GM23338 (cell line): ENCODE measurements at regions not wholly inside any gene's neighbourhood (a gene's known extent, or its start where the extent isn't known, plus 50 kb on each side); places are given as distances from the start of the nearest gene placed in this dataset.

Source experiments
- CTCF ChIP-seq, 2 experiments: fragments of 200-600 bp in 1 of 2; sonication (generic) in 1 of 2; conservative IDR thresholded peaks; 2 replicates each; pipeline versions ENCODE4 v1.5.1 to v1.6.1; 2016 to 2017; ENCODE audit warnings: antibody characterized with exemption in 2 of 2, low read depth in 2 of 2, mild to moderate bottlenecking in 2 of 2, moderate library complexity in 1 of 2
- EZH2 ChIP-seq: fragments of 200-600 bp; sonication (generic); IDR thresholded peaks from one replicate; pipeline ENCODE4 v1.8.0; 2017; ENCODE audit warnings: antibody characterized with exemption, mild to moderate bottlenecking, low read depth; ENCODE audit not compliant: unreplicated experiment
- POLR2AphosphoS5 ChIP-seq: IDR thresholded peaks from 2 replicates; pipeline ENCODE4 v1.6.1; 2016; ENCODE audit warnings: antibody characterized with exemption, low read depth
- TF ChIP-seq, protein P1 (sequence below): IDR thresholded peaks from one replicate; pipeline ENCODE4 v1.6.1; 2018; ENCODE audit warnings: antibody characterized with exemption; ENCODE audit not compliant: unreplicated experiment

DNA sequence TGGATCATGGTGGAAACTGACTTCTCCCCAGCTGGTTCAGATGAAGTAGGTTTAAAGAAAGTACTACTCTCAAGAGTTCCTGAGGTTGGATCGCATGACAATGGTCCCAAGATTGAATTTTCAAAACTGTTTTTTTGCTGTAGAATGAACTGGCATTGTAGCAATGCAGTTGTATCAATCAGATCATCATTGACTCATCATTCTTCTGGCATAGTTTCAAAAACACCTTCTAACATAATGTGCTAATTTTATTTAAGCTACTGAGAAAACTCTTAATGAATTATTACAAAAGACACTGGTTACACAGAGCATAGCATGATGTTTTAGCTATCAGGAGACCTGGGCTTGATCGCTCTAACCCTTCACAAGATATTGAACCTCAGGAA is 384.5 kb upstream of the DCN start:
- TF ChIP-seq CTCF (conservative IDR thresholded peaks at IDR 0.05; ENCODE audit: low read depth in 2 of 2), result no peak
- TF ChIP-seq, protein P1, sequence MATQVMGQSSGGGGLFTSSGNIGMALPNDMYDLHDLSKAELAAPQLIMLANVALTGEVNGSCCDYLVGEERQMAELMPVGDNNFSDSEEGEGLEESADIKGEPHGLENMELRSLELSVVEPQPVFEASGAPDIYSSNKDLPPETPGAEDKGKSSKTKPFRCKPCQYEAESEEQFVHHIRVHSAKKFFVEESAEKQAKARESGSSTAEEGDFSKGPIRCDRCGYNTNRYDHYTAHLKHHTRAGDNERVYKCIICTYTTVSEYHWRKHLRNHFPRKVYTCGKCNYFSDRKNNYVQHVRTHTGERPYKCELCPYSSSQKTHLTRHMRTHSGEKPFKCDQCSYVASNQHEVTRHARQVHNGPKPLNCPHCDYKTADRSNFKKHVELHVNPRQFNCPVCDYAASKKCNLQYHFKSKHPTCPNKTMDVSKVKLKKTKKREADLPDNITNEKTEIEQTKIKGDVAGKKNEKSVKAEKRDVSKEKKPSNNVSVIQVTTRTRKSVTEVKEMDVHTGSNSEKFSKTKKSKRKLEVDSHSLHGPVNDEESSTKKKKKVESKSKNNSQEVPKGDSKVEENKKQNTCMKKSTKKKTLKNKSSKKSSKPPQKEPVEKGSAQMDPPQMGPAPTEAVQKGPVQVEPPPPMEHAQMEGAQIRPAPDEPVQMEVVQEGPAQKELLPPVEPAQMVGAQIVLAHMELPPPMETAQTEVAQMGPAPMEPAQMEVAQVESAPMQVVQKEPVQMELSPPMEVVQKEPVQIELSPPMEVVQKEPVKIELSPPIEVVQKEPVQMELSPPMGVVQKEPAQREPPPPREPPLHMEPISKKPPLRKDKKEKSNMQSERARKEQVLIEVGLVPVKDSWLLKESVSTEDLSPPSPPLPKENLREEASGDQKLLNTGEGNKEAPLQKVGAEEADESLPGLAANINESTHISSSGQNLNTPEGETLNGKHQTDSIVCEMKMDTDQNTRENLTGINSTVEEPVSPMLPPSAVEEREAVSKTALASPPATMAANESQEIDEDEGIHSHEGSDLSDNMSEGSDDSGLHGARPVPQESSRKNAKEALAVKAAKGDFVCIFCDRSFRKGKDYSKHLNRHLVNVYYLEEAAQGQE, result no peak
- no peak for TF ChIP-seq POLR2AphosphoS5
- TF ChIP-seq EZH2, result no peak
